ENCODE measurements at regions not wholly inside any gene's neighbourhood (a gene's known extent, or its start where the extent isn't known, plus 50 kb on each side); places are given as distances from the start of the nearest gene placed in this dataset.

DNA sequence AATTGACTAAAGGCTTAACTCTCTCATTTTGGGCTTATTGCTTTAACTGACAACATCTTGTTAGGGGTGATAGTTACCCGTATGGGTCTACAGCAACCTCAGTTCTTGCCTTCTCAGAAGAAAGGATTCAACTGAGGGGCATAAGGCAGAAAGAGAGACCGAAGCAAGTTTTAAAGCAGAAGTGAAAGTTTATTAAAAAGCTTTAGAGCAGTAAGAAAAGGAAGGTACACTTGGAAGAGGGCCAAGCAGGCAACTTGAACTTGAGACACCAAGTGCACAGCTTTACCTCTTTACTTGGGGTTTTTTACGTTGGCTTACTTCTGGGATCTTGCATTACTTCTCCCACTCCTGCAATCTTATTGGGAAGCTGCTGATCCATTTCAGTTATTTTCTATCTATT is 246.9 kb upstream of the PRR20A start:
- Histone ChIP-seq H3K4me1 (ENCODE audit: control insufficient read depth in 4 of 4, insufficient read depth in 4 of 4, low read length in 3 of 4) (no peaks in the 10 kb centered on the region), H3K9me3 (ENCODE audit: control insufficient read depth in 4 of 4, low read length in 3 of 4) (no peaks in the 10 kb centered on the region), H3K36me3 (ENCODE audit: control insufficient read depth in 4 of 4, insufficient read depth in 3 of 4, low read depth in 1 of 4, low read length in 3 of 4) (no peaks in the 10 kb centered on the region), H3K27ac (ENCODE audit: low read depth in 1 of 2, low read length in 2 of 2) (no peak overlapping the region), H3K27me3 (ENCODE audit: control insufficient read depth in 4 of 4, insufficient read depth in 4 of 4, low read length in 3 of 4) (no peaks in the 10 kb centered on the region), H3K9ac (ENCODE audit: low read depth in 1 of 2, low read length in 2 of 2) (no peak overlapping the region), H3K4me3 (ENCODE audit: low read depth in 1 of 3, low read length in 3 of 3) (no peak overlapping the region)
- whole genome bisulfite sequencing: 89% methylated on average over 3 of the region's 3 CpGs
- no peak for DNase-seq (ENCODE audit: low spot score)
- TF ChIP-seq, protein P1, sequence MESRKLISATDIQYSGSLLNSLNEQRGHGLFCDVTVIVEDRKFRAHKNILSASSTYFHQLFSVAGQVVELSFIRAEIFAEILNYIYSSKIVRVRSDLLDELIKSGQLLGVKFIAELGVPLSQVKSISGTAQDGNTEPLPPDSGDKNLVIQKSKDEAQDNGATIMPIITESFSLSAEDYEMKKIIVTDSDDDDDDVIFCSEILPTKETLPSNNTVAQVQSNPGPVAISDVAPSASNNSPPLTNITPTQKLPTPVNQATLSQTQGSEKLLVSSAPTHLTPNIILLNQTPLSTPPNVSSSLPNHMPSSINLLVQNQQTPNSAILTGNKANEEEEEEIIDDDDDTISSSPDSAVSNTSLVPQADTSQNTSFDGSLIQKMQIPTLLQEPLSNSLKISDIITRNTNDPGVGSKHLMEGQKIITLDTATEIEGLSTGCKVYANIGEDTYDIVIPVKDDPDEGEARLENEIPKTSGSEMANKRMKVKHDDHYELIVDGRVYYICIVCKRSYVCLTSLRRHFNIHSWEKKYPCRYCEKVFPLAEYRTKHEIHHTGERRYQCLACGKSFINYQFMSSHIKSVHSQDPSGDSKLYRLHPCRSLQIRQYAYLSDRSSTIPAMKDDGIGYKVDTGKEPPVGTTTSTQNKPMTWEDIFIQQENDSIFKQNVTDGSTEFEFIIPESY (IDR thresholded peaks at IDR 0.05): no peak
- TF ChIP-seq HNF4A (conservative IDR thresholded peaks at IDR 0.05) (no peak), TAF1 (conservative IDR thresholded peaks at IDR 0.05) (no peak), RAD21 (IDR thresholded peaks at IDR 0.05) (no peak), FOXA2 (IDR thresholded peaks at IDR 0.05) (no peak), MAX (IDR thresholded peaks at IDR 0.05) (no peak)
- TF ChIP-seq, protein P2, sequence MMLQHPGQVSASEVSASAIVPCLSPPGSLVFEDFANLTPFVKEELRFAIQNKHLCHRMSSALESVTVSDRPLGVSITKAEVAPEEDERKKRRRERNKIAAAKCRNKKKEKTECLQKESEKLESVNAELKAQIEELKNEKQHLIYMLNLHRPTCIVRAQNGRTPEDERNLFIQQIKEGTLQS (IDR thresholded peaks at IDR 0.05): no peak

DNA sequence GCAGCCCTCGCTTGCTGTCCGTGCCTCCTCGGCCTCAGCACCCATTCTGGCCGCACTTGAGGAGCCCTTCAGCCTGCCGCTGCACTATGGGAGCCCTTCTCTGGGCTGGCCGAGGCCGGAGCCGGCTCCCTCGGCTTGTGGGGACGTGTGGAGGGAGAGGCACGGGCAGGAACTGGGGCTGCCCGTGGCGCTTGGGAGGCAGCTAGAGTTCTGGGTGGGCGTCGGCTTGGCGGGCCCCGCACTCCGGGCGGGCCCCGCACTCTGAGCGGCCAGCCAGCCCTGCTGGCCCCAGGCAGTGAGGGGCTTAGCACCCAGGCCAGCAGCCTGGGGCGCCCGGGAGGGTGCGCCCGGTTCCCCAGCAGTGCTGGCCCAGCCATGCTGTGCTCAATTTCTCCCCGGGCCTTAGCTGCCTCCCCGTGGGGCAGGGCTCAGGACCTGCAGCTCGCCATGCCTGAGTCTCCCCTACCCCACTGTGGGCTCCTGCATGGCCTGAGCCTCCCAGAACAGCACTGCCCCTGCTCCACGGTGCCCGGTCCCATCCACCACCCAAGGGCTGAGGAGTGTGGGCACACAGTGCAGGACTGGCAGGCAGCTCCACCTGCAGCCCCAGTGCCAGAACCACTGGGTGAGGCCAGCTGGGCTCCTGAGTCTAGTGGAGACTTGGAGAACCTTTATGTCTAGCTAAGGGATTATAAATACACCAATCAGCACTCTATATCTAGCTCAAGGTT is 240.0 kb upstream of the PRR20A start:
- Histone ChIP-seq H3K27ac (ENCODE audit: low read depth in 1 of 2, low read length in 2 of 2) (no peak overlapping the region), H3K36me3 (ENCODE audit: control insufficient read depth in 4 of 4, insufficient read depth in 3 of 4, low read depth in 1 of 4, low read length in 3 of 4) (no peaks in the 10 kb centered on the region), H3K9me3 (ENCODE audit: control insufficient read depth in 4 of 4, low read length in 3 of 4) (peaks cover 0 to 3% (median 0%) of the 10 kb centered on the region in 4 donors), H3K4me3 (ENCODE audit: low read depth in 1 of 3, low read length in 3 of 3) (no peak overlapping the region), H3K27me3 (ENCODE audit: control insufficient read depth in 4 of 4, insufficient read depth in 4 of 4, low read length in 3 of 4) (no peaks in the 10 kb centered on the region), H3K4me1 (ENCODE audit: control insufficient read depth in 4 of 4, insufficient read depth in 4 of 4, low read length in 3 of 4) (no peaks in the 10 kb centered on the region), H3K9ac (ENCODE audit: low read depth in 1 of 2, low read length in 2 of 2) (no peak overlapping the region)
- TF ChIP-seq, protein P3, sequence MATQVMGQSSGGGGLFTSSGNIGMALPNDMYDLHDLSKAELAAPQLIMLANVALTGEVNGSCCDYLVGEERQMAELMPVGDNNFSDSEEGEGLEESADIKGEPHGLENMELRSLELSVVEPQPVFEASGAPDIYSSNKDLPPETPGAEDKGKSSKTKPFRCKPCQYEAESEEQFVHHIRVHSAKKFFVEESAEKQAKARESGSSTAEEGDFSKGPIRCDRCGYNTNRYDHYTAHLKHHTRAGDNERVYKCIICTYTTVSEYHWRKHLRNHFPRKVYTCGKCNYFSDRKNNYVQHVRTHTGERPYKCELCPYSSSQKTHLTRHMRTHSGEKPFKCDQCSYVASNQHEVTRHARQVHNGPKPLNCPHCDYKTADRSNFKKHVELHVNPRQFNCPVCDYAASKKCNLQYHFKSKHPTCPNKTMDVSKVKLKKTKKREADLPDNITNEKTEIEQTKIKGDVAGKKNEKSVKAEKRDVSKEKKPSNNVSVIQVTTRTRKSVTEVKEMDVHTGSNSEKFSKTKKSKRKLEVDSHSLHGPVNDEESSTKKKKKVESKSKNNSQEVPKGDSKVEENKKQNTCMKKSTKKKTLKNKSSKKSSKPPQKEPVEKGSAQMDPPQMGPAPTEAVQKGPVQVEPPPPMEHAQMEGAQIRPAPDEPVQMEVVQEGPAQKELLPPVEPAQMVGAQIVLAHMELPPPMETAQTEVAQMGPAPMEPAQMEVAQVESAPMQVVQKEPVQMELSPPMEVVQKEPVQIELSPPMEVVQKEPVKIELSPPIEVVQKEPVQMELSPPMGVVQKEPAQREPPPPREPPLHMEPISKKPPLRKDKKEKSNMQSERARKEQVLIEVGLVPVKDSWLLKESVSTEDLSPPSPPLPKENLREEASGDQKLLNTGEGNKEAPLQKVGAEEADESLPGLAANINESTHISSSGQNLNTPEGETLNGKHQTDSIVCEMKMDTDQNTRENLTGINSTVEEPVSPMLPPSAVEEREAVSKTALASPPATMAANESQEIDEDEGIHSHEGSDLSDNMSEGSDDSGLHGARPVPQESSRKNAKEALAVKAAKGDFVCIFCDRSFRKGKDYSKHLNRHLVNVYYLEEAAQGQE (IDR thresholded peaks at IDR 0.05): no peak
- TF ChIP-seq SP1 (IDR thresholded peaks at IDR 0.05): no peak
- TF ChIP-seq, protein P2 (IDR thresholded peaks at IDR 0.05): no peak
- no peak for TF ChIP-seq TAF1 (conservative IDR thresholded peaks at IDR 0.05)
- TF ChIP-seq RXRA (IDR thresholded peaks at IDR 0.05): no peak
- TF ChIP-seq GABPA (IDR thresholded peaks at IDR 0.05 in 1 of 2, conservative IDR thresholded peaks at IDR 0.05 in 1 of 2): no peak
- no peak for TF ChIP-seq EGR1 (IDR thresholded peaks at IDR 0.05; ENCODE audit: low read depth in 2 of 2)
- TF ChIP-seq HNF4A (conservative IDR thresholded peaks at IDR 0.05): no peak
- 97% methylated on average over 30 of the region's 30 CpGs for WGBS
- no peak for DNase-seq (ENCODE audit: low spot score)
